CD14-positive monocyte (primary cell): ENCODE measurements at regions not wholly inside any gene's neighbourhood (a gene's known extent, or its start where the extent isn't known, plus 50 kb on each side); places are given as distances from the start of the nearest gene placed in this dataset.

Source experiments
- DNase-seq, 3 donors: peaks; one replicate each; pipeline ENCODE4 v3.0.0-alpha.2; 2011 to 2022
- H2AFZ ChIP-seq: 2 replicates; pipeline ENCODE4 v1.6.0; 2012; ENCODE audit warnings: mild to moderate bottlenecking, low read depth, low read length, inconsistent platforms; ENCODE audit not compliant: insufficient read depth, poor library complexity, severe bottlenecking
- H3K27ac ChIP-seq, 2 donors: 1 replicate in 1 of 2; 2 replicates in 1 of 2; pipeline ENCODE4 v1.5.1; 2012 to 2013; ENCODE audit warnings: low read length in 2 of 2, control low read depth in 1 of 2, inconsistent platforms in 1 of 2, low read depth in 1 of 2, mild to moderate bottlenecking in 1 of 2
- H3K27me3 ChIP-seq, 2 donors: one replicate each; pipeline versions ENCODE4 v1.6.0 to v1.6.1; 2011 to 2013; ENCODE audit warnings: low read length in 2 of 2; ENCODE audit not compliant: control insufficient read depth in 2 of 2, insufficient read depth in 2 of 2
- H3K36me3 ChIP-seq, 2 donors: replicated peaks in 1 of 2; 1 replicate in 1 of 2; 2 replicates in 1 of 2; pipeline versions ENCODE4 v1.5.1 to v1.6.1; 2012 to 2013; ENCODE audit warnings: low read length in 2 of 2, control low read depth in 1 of 2, inconsistent platforms in 1 of 2, mild to moderate bottlenecking in 1 of 2; ENCODE audit not compliant: insufficient read depth in 2 of 2, control insufficient read depth in 1 of 2
- H3K4me1 ChIP-seq, 2 donors: 1 replicate in 1 of 2; 2 replicates in 1 of 2; pipeline versions ENCODE4 v1.5.1 to v1.6.1; 2012 to 2013; ENCODE audit warnings: low read length in 2 of 2, control low read depth in 1 of 2, inconsistent platforms in 1 of 2, mild to moderate bottlenecking in 1 of 2, moderate library complexity in 1 of 2; ENCODE audit not compliant: insufficient read depth in 2 of 2, control insufficient read depth in 1 of 2
- H3K4me2 ChIP-seq: replicated peaks from 2 replicates; pipeline ENCODE3; 2012; ENCODE audit warnings: low read length, moderate library complexity, mild to moderate bottlenecking; ENCODE audit not compliant: poor library complexity, severe bottlenecking; ENCODE audit errors: extremely low read depth
- H3K4me3 ChIP-seq, 3 experiments: fragments of 200-600 bp in 1 of 3; sonication (generic) in 1 of 3; replicated peaks in 1 of 3; 1 replicate in 2 of 3; 2 replicates in 1 of 3; pipeline ENCODE4 v1.5.1; 2011 to 2013; ENCODE audit warnings: low read length in 3 of 3, mild to moderate bottlenecking in 3 of 3, control low read depth in 2 of 3, low read depth in 2 of 3, inconsistent platforms in 1 of 3, moderate library complexity in 1 of 3
- H3K79me2 ChIP-seq: 2 replicates; pipeline ENCODE4 v1.6.0; 2012; ENCODE audit warnings: mild to moderate bottlenecking, control low read depth, inconsistent platforms, low read length, moderate library complexity; ENCODE audit not compliant: insufficient read depth
- H3K9ac ChIP-seq: 2 replicates; pipeline ENCODE4 v1.6.0; 2017; ENCODE audit warnings: low read length, mild to moderate bottlenecking; ENCODE audit not compliant: insufficient read depth, poor library complexity, severe bottlenecking
- H3K9me3 ChIP-seq, 2 donors: replicated peaks in 1 of 2; 1 replicate in 1 of 2; 2 replicates in 1 of 2; pipeline versions ENCODE4 v1.5.1 to v1.6.1; 2012 to 2013; ENCODE audit warnings: low read length in 2 of 2, control low read depth in 1 of 2; ENCODE audit not compliant: control insufficient read depth in 1 of 2, insufficient read depth in 1 of 2
- H4K20me1 ChIP-seq: 2 replicates; pipeline ENCODE4 v1.6.0; 2012; ENCODE audit warnings: mild to moderate bottlenecking, low read length, control low read depth, moderate library complexity; ENCODE audit not compliant: insufficient read depth
- H3K27ac Mint-ChIP-seq, 7 donors: one replicate each; pipeline ENCODE4 v1.8.0; 2020; ENCODE audit warnings: mild to moderate bottlenecking in 7 of 7, mixed read lengths in 7 of 7, moderate library complexity in 6 of 7, inconsistent platforms in 2 of 7
- H3K27me3 Mint-ChIP-seq, 3 donors: one replicate each; pipeline ENCODE4 v1.8.0; 2021 to 2022; ENCODE audit warnings: low read depth in 3 of 3, mild to moderate bottlenecking in 3 of 3, mixed read lengths in 3 of 3, moderate library complexity in 3 of 3, inconsistent platforms in 1 of 3
- H3K36me3 Mint-ChIP-seq, 2 donors: one replicate each; pipeline ENCODE4 v1.8.0; 2020; ENCODE audit warnings: mixed read lengths in 2 of 2, inconsistent platforms in 1 of 2, mild to moderate bottlenecking in 1 of 2
- H3K4me1 Mint-ChIP-seq: one replicate; pipeline ENCODE4 v1.8.0; 2020; ENCODE audit warnings: mild to moderate bottlenecking, mixed read lengths
- H3K4me3 Mint-ChIP-seq, 2 donors: one replicate each; pipeline ENCODE4 v1.8.0; 2020; ENCODE audit warnings: mild to moderate bottlenecking in 2 of 2, mixed read lengths in 2 of 2, moderate library complexity in 1 of 2
- H3K9me3 Mint-ChIP-seq, 7 donors: one replicate each; pipeline ENCODE4 v1.8.0; 2020 to 2022; ENCODE audit warnings: mixed read lengths in 7 of 7, mild to moderate bottlenecking in 6 of 7, moderate library complexity in 6 of 7, inconsistent platforms in 2 of 7
- WGBS: methylation state at CpG from one replicate; pipeline ENCODE4 v1.1.5; 2013; ENCODE audit warnings: missing lambda C conversion rate; ENCODE audit not compliant: insufficient coverage; 5-methylcytosine and 5-hydroxymethylcytosine counted together
- intact Hi-C, 2 donors: fragments of 100-400 bp; cut with micrococcal nuclease; formaldehyde crosslinking; loops; one replicate each; pipeline versions ENCODE4 v1.15.0 to v1.15.1; 2023
- TF ChIP-seq, protein P1 (sequence below): fragments of 200-600 bp; IDR thresholded peaks from one replicate; pipeline ENCODE4 v1.8.0; 2022; ENCODE audit warnings: antibody characterized with exemption, mild to moderate bottlenecking

DNA sequence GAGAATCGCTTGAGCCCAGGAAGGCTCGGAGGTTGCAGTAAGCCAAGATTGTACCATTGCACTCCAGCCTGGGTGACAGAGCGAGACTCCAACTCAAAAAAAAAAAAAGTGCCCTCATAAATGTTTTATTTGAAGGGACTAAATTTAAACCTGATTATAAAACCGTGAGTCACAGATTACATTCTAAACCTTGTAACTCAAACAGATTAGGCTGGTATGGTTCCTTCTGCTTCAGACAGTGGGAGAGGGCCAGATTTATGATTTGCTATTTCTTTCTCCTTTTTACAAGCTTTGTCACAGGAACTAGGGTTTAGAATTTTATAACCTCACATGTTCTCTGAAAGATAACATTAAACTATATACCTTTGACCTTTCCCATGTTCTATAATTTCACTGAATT is 801.2 kb upstream of the ZWINT start:
- Histone ChIP-seq H3K27me3 (no peaks in the 10 kb centered on the region), H3K4me3 (no peak overlapping the region), H3K27ac (no peak overlapping the region), H2AFZ (no peak overlapping the region), H3K4me1 (no peaks in the 10 kb centered on the region), H3K9me3 (peaks cover 11 to 14% of the 10 kb centered on the region in 2 donors), H3K36me3 (no peaks in the 10 kb centered on the region), H3K9ac (no peak overlapping the region), H3K79me2 (no peaks in the 10 kb centered on the region), H4K20me1 (no peaks in the 10 kb centered on the region), H3K4me2 (no peak overlapping the region)
- H3K9me3 Mint-ChIP-seq, result peaks cover 2 to 18% (median 5%) of the 10 kb centered on the region in 7 donors
- no peak overlapping the region for H3K27ac Mint-ChIP-seq
- H3K4me1 Mint-ChIP-seq, result no peaks in the 10 kb centered on the region
- H3K4me3 Mint-ChIP-seq, result no peak overlapping the region
- H3K27me3 Mint-ChIP-seq, result no peaks in the 10 kb centered on the region
- intact Hi-C loops, result no loop called here
- no peak for DNase-seq
- 92% methylated on average over 2 of the region's 4 CpGs for WGBS
- TF ChIP-seq, protein P1, sequence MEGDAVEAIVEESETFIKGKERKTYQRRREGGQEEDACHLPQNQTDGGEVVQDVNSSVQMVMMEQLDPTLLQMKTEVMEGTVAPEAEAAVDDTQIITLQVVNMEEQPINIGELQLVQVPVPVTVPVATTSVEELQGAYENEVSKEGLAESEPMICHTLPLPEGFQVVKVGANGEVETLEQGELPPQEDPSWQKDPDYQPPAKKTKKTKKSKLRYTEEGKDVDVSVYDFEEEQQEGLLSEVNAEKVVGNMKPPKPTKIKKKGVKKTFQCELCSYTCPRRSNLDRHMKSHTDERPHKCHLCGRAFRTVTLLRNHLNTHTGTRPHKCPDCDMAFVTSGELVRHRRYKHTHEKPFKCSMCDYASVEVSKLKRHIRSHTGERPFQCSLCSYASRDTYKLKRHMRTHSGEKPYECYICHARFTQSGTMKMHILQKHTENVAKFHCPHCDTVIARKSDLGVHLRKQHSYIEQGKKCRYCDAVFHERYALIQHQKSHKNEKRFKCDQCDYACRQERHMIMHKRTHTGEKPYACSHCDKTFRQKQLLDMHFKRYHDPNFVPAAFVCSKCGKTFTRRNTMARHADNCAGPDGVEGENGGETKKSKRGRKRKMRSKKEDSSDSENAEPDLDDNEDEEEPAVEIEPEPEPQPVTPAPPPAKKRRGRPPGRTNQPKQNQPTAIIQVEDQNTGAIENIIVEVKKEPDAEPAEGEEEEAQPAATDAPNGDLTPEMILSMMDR, result no peak
- H3K36me3 Mint-ChIP-seq, result no peaks in the 10 kb centered on the region

DNA sequence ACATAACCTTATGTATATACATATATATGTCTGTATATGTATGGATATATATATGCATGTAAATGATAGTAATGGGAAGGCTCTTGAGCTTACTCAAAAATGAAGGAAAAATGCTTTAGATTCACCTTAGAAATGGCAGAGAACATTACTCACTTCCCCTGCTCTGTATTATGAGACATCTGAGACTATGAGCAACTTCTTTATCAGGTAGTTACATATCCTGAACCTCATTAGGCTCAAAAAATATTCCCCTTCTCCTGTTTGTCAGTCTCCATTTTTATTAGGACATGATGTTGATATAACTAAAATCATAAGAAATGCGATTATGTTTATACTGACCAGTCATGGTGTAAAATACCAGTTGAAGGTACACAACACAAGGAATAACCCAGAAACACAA is 800.1 kb upstream of the ZWINT start:
- no peaks in the 10 kb centered on the region for H3K36me3 Mint-ChIP-seq
- no CpG with 5 or more reads among the region's 1 CpG for WGBS

More for the DNA sequence above, 800.1 kb upstream of the ZWINT start:
- Histone ChIP-seq H3K4me1 (no peaks in the 10 kb centered on the region), H2AFZ (no peak overlapping the region), H3K27me3 (no peaks in the 10 kb centered on the region), H3K4me2 (no peak overlapping the region), H3K9ac (no peak overlapping the region), H3K79me2 (no peaks in the 10 kb centered on the region), H3K4me3 (no peak overlapping the region), H3K36me3 (no peaks in the 10 kb centered on the region), H4K20me1 (no peaks in the 10 kb centered on the region), H3K27ac (no peak overlapping the region), H3K9me3 (peaks cover 11 to 12% of the 10 kb centered on the region in 2 donors)
- no peaks in the 10 kb centered on the region for H3K27me3 Mint-ChIP-seq
- no peak for DNase-seq
- peaks cover 0 to 12% (median 5%) of the 10 kb centered on the region in 7 donors for H3K9me3 Mint-ChIP-seq
- H3K27ac Mint-ChIP-seq, result no peak overlapping the region
- intact Hi-C loops, result no loop called here
- H3K4me1 Mint-ChIP-seq, result no peaks in the 10 kb centered on the region
- TF ChIP-seq, protein P1, result no peak
- no peak overlapping the region for H3K4me3 Mint-ChIP-seq
